GM21576 (cell line): ENCODE measurements at regions not wholly inside any gene's neighbourhood (a gene's known extent, or its start where the extent isn't known, plus 50 kb on each side); places are given as distances from the start of the nearest gene placed in this dataset.
A peak's percentile ranks its signal among the peaks of the same experiment; 100 is the strongest.
"Not testable (repeated sequence)": the region's sequence is repeated elsewhere in the genome, so short reads cannot be mapped to it uniquely, and the experiment has no call there.

ENCODE experiments used
- ATAC-seq: cut with Tn5 transposase; IDR thresholded peaks from one replicate; pipeline ENCODE4 v1.9.1; 2021; ENCODE audit warnings: mild to moderate bottlenecking, moderate library complexity; ENCODE audit not compliant: unreplicated experiment

DNA sequence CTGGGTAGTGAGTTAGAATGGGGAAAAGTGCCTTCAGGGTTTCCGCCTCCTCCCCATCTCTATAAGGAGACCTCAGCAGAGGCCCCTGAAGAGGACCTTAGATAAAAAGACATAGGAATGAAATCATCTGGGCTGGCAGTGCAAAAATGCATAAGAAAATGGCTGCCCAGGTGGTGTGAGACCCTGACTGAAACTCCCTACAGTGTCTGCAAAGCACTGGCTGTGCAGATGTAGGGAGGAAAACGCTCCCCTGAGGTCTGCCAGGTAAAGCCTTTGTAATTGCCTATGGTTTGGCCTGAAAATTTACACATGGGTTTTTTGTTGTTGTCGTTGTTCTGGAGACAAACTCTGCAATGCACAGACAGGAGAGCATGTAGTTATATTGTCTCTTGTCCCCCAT, 128.1 kb upstream of the VWC2 start:
- no peak for ATAC-seq

DNA sequence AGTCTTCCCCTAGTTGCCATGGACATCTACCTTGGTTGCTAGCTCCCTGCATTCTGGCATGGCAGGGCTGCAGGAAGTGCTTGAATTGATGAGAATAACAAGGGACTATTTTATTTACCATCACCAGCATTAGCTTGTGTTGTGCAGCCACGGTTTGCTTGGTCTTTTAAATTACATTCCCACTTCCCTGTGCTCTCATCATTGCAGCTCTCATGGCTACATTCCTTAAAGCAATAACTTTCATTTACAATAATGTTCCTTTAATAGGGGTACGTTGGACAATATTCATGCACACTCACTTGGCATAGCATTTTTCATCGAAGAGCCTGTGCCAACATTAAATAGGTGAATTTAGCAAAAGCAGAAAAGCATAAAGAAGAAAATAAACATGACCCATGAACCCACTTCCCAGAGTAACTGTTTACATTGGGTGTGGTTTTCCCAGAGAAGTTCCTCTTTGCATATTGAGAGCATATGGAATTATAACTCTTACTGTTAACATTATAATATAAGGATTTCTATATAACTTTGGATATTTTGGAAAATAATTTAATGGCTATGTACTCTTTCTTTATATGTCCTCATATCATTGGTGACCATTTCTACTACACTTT, 113.2 kb upstream of the VWC2 start:
- ATAC-seq = no peak

DNA sequence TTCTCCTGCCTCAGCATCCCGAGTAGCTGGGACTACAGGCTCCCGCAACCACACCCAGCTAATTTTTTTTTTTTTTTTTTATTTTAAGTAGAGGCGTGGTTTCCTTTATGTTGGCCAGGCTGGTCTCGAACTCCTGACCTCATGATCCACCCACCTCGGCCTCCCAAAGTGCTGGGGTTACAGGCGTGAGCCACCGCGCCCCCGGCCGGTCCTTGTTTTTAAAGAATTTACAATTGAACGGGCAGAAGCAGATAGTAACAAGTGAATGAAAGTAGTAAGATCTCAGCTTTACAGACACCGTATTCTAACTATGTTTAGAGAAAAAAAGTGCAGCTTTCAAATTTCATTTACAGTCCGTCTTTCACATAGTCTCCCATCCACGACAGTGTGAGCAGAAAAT, 112.5 kb upstream of the VWC2 start:
- no peak for ATAC-seq

DNA sequence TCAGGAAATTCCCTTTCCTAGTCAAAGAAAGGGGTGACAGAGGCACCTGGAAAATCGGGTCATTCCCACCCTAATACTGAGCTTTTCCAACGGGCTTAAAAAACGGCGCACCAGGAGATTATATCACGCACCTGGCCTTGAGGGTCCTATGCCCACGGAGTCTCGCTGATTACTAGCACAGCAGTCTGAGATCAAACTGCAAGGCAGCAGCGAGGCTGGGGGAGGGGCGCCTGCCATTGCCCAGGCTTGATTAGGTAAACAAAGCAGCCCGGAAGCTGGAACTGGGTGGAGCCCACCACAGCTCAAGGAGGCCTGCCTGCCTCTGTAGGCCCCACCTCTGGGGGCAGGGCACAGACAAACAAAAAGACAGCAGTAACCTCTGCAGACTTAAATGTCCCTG, 107.5 kb upstream of the VWC2 start:
- ATAC-seq = not testable (repeated sequence)

DNA sequence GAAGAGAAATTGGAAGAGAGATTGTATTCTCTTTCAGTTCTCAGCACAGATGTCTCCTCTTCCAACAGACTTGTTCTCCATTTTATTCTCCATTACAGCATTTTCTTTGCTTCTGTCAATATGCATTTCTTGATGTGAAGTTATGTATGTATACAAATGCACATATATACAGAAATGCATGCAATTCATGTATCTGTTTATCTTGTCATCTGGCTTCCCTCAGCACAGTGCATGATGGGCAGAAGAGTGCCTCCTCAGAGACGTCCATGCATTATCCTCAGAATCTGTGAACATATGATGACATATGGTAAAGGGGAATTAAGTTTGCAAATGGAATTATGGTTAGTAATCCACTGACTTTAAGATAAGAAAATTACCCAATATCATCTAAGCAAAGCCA, 106.7 kb upstream of the VWC2 start:
- no peak for ATAC-seq

DNA sequence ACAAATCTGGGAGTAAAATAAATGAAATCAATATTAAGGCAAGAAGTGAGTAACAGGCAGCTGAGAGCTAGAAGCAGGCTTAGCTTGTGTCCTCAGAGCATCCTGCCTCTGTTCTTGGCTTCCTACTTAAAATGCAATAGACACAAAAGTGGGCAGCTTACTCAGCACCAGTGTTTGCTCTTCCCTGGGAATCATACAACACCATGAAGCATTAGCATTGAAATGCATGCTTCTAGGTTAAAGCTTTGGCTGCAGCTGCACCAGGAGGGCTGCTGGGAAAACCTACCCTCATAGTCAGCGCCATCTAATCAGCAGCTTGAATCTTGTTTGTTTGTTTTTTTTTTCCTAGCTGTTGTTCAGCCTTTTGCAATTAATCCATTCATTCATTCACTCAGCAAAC, 104.2 kb upstream of the VWC2 start:
- ATAC-seq = no peak

DNA sequence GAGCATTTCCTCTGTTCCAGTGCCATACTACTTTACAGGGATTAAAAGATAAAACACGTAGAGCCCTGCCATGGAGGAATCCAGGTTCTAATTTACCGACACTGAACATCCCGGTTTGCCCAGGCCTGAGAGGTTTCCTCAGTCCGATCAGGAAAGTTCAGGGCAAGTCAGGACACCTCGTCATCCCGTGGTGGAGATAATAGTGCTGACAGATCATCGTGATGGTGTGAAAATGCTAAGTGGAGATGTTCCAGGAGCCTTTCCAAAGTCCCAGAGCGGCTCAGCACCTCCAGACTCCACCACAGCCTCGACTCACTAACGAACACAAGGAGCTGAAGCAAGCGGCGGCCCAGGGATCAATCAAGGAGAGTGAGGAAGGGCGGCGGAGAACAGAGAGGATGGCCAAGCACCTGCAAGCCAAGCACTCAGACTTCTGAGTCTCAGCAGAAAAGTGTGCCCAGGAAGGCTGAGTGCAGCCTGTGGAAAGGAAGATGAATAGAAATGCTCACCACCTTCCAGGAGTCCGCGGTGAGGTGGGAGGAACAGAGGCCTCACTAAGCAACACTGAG, 103.7 kb upstream of the VWC2 start:
- ATAC-seq = no peak

DNA sequence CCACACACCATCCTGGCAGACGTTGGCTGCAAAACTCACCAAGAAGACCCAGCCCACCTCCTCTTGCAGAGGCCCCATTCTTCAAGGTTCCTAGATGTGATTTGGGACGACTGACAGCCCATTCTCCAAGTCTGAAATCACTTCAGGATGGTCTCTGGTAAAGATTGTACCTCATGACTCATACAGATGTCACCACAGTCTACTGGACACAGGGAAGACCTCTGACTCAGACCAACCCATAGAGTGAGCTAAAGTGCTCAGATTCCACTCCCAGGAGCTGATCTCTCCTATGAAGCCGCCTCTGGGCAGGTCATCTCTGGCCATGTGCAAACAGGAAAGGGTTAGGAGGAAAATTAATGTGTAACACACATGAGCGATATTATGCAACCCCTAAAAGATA, 102.4 kb upstream of the VWC2 start:
- ATAC-seq = no peak

DNA sequence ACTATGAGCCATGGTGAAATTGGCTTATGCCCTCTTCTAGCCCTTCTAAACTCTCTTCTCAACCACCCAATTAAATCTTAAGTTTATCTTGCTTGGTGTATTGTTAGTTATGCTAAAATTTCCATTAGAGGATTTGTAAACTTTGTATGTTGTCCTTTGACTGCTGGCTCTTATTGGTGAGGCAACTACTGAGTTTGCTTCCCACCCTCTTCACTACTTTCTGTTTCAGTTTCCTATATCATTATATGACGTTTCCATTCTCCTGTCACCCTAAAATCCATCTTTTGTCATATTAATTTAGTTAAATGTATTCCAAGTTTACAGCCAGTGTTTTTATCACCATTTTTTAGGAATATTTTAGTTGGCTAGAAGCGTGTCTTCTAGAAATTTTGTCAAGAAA, 80.9 kb upstream of the VWC2 start:
- ATAC-seq = peak; percentile 60

DNA sequence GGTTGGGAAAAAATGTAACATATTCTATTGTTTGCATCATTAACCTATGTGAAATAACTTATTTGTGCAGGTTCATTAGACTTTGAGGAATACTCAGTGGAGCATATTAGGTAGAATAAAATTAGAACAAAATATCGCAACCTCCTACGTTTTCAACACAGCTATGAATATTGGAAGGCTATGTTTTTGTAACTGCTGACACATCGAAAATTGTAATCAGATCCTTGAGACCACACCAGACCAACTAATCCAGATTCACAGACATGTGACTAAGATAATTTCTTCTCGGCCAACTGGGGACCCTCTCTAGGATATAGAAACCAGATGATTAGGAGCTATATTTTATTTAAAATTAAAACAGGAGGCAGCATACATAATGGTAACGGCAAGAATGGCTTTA, 77.5 kb upstream of the VWC2 start:
- no peak for ATAC-seq

DNA sequence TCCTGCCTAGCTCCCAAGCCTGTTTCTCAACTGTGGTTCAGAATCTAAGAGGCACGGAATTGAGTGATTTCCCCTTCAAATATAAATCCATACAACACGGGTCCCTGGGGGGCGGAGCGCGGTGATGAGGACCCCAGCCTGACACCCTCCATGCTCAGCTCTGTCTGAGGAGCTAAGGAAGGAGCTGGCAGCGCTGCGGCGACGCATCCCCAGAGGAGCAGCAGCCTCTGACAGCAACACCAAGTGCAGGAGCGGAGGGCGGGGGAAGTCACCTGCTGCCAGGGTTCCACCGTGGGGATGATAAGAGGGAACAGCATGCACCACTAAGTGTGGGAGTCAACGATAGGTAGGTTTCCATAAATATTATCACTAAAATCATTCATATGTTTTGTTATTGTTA, 72.6 kb upstream of the VWC2 start:
- ATAC-seq = no peak

DNA sequence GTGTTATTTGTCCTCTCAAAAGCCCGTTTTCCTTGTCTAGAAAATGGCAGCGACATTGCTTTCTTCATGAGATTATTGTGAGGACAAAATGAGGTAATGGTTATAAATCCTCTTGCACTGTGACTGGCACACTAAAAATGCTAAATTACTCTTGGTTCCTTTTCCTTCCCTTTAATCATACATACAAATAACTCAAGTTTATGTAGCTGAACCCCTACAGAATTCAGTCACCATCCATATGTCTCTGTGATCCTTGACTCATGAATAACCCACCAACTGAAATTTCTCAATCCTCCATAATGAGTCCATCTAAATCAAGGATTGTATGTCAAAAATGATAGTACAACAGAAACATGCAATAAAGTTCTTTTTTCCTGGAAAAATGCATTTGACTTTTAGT, 71.3 kb upstream of the VWC2 start:
- no peak for ATAC-seq

DNA sequence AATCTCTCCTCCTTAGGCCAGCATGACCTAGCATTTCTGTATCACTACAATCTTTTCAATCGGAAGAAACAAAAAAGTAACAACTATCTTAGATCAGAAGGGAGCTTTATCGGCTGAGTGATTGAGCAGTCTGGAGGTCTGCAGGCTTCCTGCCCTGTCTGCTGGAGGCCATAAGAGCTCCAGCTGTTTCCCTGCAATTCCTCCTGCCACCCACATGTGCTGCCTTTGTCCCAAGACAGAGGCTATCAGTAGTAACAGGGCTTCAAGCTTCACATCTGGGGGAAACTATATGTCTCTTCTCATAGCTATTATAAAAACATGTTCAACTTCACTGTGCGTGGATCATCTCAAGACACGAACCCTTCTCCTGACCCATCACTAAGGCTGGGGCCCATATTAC, 70.1 kb upstream of the VWC2 start:
- no peak for ATAC-seq

DNA sequence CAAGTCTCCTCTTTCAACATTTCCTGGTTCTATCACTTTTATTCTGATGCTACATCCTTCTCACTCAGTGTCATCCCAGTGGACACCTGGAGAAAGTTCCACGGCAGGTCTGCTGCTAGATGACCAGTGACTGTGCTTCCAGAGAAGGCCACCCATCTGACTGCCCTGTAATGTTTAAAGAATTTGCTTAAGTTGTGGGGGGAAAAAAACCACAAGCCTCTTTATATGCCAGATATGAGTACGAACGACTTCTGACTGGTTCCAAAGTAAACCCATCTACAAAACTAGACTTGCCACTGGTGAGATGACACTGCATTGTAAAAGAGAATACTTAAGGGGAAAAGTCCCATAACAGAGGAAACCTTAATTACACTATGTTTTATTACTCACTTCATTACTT, 69.6 kb upstream of the VWC2 start:
- ATAC-seq = no peak

DNA sequence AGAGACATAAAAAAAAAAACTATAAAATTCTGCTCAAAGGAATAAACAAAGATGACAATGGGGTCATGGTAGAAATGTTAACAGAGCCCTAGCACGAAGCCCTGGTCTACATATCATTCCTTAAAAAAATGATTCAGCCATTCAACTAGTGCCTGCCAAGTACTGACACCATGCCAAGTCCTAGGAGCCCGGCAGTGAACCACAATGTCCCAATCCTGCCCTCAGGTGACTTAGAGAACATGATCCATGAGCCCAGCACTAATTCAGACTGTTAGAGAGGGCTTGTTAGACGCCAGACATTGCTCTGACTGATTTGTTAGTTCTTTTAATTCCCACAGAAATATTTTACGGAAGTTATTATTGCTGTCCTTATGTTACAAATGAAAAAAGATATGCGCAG, 67.3 kb upstream of the VWC2 start:
- no peak for ATAC-seq

DNA sequence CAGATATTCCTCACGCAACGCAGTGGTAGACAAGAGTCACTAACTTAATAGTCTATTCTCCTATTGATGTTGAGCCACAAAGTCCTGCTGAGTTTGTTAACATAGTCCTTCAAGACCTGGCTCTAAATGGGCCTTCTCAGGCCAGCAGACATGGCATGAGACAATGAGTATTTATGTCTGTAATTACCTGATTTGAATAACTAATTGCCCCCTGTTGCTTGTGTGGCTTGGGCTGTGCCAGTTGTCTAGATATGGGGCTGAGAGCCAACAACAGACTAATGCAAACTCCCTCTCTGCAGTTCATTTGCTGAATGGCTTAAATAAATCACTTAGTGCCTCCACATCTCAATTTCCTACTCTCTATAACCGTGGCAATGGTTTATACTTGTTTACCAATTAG, 65.5 kb upstream of the VWC2 start:
- no peak for ATAC-seq

DNA sequence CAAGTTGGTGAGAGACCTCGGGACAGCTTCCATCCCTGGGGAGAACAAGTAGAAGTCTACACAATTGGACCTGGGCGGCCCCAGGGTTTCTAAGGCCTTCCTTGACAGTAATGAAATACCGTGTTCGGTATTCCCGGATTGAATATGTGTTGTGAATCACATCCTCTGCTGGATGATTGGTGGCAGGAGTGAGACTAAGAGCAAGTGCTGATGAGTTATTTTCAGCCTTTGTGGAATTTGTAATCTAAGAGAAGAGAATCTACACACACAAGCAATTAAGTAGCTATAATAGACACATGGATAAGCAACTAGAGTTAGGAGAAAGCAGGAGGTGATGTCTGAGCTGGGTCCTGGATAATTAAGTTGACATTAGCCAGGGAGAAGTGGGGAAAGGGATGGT, 64.8 kb upstream of the VWC2 start:
- no peak for ATAC-seq

DNA sequence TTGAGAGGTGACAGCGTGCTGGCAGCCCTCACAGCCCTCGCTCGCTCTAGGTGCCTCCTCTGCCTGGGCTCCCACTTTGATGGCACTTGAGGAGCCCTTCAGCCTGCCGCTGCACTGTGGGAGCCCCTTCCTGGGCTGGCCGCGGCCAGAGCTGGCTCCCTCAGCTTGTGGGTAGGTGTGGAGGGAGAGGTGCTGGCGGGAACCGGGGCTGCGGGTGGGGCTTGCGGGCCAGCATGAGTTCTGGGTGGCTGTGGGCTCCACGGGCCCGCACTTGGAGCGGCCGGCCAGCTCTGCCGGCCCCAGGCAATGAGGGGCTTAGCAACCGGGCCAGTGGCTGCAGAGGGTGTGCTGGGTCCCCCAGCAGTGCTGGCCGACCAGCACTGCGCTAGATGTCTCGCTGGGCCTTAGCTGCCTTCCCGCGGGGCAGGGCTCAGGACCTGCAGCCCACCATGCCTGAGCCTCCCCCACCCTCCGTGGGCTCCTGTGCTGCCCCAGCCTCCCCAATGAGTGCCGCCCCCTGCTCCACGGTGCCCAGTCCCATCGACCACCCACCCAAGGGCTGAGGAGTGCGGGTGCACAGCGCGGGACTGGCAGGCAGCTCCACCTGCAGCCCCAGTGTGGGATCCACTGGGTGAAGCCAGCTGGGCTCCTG, 62.2 kb upstream of the VWC2 start:
- not testable (repeated sequence) for ATAC-seq

DNA sequence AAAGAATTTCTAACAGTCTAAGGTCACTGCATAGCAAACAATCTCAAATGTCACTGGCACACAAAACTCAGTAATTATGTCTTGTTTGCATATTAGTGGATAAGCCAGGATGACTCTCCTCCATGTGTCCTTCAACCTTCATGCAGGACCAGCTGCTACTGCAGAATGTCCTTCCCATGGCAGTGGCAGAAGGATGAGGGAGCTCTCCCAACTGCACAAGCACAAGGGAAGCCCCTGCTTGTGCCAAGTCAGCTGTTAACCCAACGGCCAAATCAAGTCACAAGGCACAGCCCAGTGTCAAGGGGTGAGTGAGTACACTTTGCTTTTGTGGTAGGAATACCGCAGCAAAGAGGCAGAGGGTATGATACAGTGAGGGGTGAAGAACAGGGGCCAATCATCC, 59.3 kb upstream of the VWC2 start:
- ATAC-seq = no peak

DNA sequence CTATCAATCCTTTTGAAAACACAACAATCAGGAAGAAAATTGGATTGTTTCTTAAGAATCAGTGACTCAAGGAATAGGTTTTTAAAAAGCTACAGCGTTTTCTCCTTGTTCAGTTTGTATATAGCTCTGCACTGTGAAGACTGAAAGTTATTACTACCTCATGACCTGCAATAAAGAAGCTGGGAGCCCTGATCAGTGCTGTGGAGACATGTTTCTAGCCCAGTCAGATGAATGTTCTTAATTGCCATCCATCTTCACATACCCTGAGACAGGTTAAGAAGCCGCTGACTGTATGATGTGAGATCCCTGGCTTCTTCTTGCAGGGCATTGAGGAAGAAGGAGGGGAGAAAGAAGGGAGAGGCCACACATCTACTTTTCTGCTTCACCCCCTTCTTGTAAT, 58.0 kb upstream of the VWC2 start:
- ATAC-seq = no peak

DNA sequence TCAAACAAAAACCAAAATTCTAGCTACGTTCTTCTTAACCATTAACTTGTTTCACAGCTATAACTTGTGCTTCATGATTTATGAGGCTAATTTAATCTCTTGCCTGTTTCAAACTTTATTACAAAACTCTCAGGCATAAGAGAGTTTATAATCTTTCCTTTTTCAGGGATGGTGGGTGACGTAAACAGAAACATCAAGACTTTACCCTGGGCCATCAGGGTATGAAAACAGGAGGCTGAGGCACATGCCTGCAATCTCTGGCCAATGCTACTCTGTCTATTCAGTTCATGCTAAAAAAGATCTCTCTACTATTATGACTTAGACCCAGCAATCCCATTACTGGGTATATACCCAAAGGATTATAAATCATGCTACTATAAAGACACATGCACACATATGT, 55.9 kb upstream of the VWC2 start:
- ATAC-seq = no peak

DNA sequence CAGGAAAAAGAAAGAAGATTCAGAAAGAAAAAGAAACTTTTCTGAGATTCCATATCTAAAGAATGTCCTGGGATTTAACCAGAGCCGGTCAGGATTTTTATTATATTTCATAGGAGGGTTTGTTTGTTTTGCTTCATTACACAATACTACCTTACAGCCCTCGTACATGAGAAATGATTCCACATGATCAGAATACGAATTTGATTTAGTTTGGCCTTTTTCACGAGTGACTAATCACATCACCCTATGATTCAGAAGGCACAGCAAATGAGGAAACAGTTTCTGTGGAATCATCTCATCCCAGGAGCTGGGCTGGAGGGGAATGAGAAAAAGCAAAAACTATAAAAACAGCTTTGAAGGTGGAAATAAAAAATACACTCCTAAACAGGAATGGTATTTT, 54.7 kb upstream of the VWC2 start:
- no peak for ATAC-seq

DNA sequence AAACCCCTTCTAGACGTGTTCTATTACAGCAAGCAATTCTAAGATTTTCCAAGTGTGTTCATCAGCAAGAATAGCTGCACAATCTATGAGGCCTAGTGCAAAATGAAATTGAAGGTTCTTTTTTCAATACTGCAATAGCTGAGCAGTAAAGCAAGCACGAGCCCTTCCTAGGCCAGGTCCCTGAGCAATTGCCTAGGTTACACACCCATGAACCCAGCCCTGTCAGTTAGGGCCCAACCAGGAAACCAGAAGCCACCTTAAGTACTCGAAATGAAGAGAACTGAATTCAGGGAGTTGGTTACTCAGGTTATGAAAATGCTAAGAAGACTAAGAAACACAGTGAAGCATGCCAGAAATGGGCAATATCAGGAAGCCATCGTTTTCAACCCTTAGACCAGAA, 52.0 kb upstream of the VWC2 start:
- no peak for ATAC-seq
